ENCODE measurements at regions not wholly inside any gene's neighbourhood (a gene's known extent, or its start where the extent isn't known, plus 50 kb on each side); places are given as distances from the start of the nearest gene placed in this dataset.
"Not testable (repeated sequence)": the region's sequence is repeated elsewhere in the genome, so short reads cannot be mapped to it uniquely, and the experiment has no call there.

DNA sequence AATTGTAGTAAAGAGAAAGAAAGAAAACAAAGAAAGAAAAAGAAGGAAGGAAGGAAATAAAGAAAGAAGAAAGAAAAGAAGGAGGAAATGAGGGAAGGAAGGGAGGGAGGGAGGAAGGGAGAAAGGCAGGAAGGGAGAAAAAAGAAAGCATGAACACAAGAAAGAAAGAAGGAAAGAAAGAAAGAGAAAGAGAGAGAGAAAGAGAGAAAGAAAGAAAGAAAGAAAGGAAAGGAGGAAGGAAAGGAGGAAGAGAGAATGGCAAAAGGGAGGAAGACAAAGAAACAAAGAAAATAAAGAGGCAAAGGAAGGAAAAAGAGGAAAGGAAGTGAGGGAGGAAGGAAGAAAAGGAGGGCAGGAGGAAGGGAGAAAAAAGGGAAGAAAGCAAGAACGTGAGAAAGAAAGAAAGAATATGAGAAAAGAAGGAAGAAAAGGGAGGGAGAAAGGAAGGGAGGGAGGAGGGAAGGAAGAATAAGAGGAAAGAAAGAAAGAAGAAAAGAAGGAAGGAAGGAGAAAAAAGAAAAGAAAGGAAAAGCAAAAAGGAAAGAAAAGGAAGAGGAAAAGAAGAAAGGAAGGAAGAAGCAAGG is 2775.4 kb downstream of the RPIA start:
- H3K4me3 ChIP-seq (ENCODE audit: insufficient read depth, low read depth, low read length); BruUV-seq (replicated peaks); ATAC-seq (ENCODE audit: low read depth); POLR2A ChIA-PET (ENCODE audit: unreplicated experiment); H3K4me1 ChIP-seq (ENCODE audit: control insufficient read depth, insufficient read depth, low read length); H4K20me1 ChIP-seq (ENCODE audit: insufficient read depth, low read length); intact Hi-C loops (cut with micrococcal nuclease); H3K4ac ChIP-seq (ENCODE audit: low read depth, low read length); H2BK15ac ChIP-seq (ENCODE audit: low read depth, low read length); H2BK5ac ChIP-seq (ENCODE audit: low read depth, low read length, poor library complexity, severe bottlenecking); H2AK9ac ChIP-seq (replicated peaks; ENCODE audit: low read depth, low read length, poor library complexity); H3K27ac ChIP-seq (ENCODE audit: insufficient read depth, low read length); H2BK120ac ChIP-seq (ENCODE audit: low read depth, low read length); in situ Hi-C loops (cut with MboI; ENCODE audit: low sequenced_read_pairs); H3K23ac ChIP-seq (ENCODE audit: low read depth, low read length); H2AFZ ChIP-seq (replicated peaks; ENCODE audit: low read length, poor library complexity); H3K9ac ChIP-seq (ENCODE audit: low read depth, low read length); H3K36me3 ChIP-seq (ENCODE audit: control insufficient read depth, insufficient read depth, low read length); H3K14ac ChIP-seq (replicated peaks; ENCODE audit: low read depth, low read length); H3K56ac ChIP-seq (ENCODE audit: extremely low read depth, insufficient read depth, low read length); H2BK20ac ChIP-seq (ENCODE audit: low read depth, low read length); CTCF ChIA-PET; H3K9me1 ChIP-seq (ENCODE audit: insufficient read depth, low read length); H3K18ac ChIP-seq (ENCODE audit: low read depth, low read length); H2AK5ac ChIP-seq (ENCODE audit: low read depth, low read length); H3K79me1 ChIP-seq (ENCODE audit: low read depth in 1 of 2, low read length in 2 of 2); H4K8ac ChIP-seq (ENCODE audit: low read depth in 2 of 2, low read length in 2 of 2); H3K9me3 ChIP-seq (ENCODE audit: control insufficient read depth, insufficient read depth, low read length); H4K5ac ChIP-seq (ENCODE audit: low read depth, low read length); H4K91ac ChIP-seq (ENCODE audit: insufficient read depth, low read depth, low read length); dilution Hi-C loops (cut with HindIII; ENCODE audit: low sequenced_read_pairs, unreplicated experiment); H3K4me2 ChIP-seq (ENCODE audit: low read depth, low read length); DNase-seq; H3K27me3 ChIP-seq (ENCODE audit: control insufficient read depth, insufficient read depth, low read length): not testable (repeated sequence)
- 17% methylated on average over 1 of the region's 1 CpG; no CpG with 5 or more reads in 1 of the 2 experiments for WGBS, 2 experiments (ENCODE audit: extremely low coverage in 2 of 2, insufficient read length in 1 of 2)

GRCh38 chr2:91476244-91476935 is 2784.9 kb downstream of the RPIA start:
- in situ Hi-C loops (cut with MboI; ENCODE audit: low sequenced_read_pairs); dilution Hi-C loops (cut with HindIII; ENCODE audit: low sequenced_read_pairs, unreplicated experiment): not testable (repeated sequence)

More at GRCh38 chr2:91476244-91476935, 2784.9 kb downstream of the RPIA start:
- H2BK20ac ChIP-seq (ENCODE audit: low read depth, low read length); H3K56ac ChIP-seq (ENCODE audit: extremely low read depth, insufficient read depth, low read length); intact Hi-C loops (cut with micrococcal nuclease); H4K8ac ChIP-seq (ENCODE audit: low read depth in 2 of 2, low read length in 2 of 2); H4K20me1 ChIP-seq (ENCODE audit: insufficient read depth, low read length); H2BK15ac ChIP-seq (ENCODE audit: low read depth, low read length); ATAC-seq (ENCODE audit: low read depth); H2AK9ac ChIP-seq (replicated peaks; ENCODE audit: low read depth, low read length, poor library complexity); H3K14ac ChIP-seq (replicated peaks; ENCODE audit: low read depth, low read length); H3K4me1 ChIP-seq (ENCODE audit: control insufficient read depth, insufficient read depth, low read length); H2AK5ac ChIP-seq (ENCODE audit: low read depth, low read length); H4K91ac ChIP-seq (ENCODE audit: insufficient read depth, low read depth, low read length); H3K9me1 ChIP-seq (ENCODE audit: insufficient read depth, low read length); BruUV-seq (replicated peaks); H3K18ac ChIP-seq (ENCODE audit: low read depth, low read length); H3K23ac ChIP-seq (ENCODE audit: low read depth, low read length); CTCF ChIA-PET; H3K4me2 ChIP-seq (ENCODE audit: low read depth, low read length); H3K4ac ChIP-seq (ENCODE audit: low read depth, low read length); POLR2A ChIA-PET (ENCODE audit: unreplicated experiment); H3K9ac ChIP-seq (ENCODE audit: low read depth, low read length); H2AFZ ChIP-seq (replicated peaks; ENCODE audit: low read length, poor library complexity); H2BK5ac ChIP-seq (ENCODE audit: low read depth, low read length, poor library complexity, severe bottlenecking); H4K5ac ChIP-seq (ENCODE audit: low read depth, low read length); DNase-seq; H2BK120ac ChIP-seq (ENCODE audit: low read depth, low read length); H3K36me3 ChIP-seq (ENCODE audit: control insufficient read depth, insufficient read depth, low read length); H3K27ac ChIP-seq (ENCODE audit: insufficient read depth, low read length); H3K9me3 ChIP-seq (ENCODE audit: control insufficient read depth, insufficient read depth, low read length); H3K4me3 ChIP-seq (ENCODE audit: insufficient read depth, low read depth, low read length); H3K79me1 ChIP-seq (ENCODE audit: low read depth in 1 of 2, low read length in 2 of 2): not testable (repeated sequence)
- peaks cover 16% of the 10 kb centered on the region for H3K27me3 ChIP-seq (ENCODE audit: control insufficient read depth, insufficient read depth, low read length)
- WGBS, 2 experiments (ENCODE audit: extremely low coverage in 2 of 2, insufficient read length in 1 of 2): no CpG with 5 or more reads among the region's 2 CpGs

Measured in IMR-90 (cell line).